ENCODE measurements at regions not wholly inside any gene's neighbourhood (a gene's known extent, or its start where the extent isn't known, plus 50 kb on each side); places are given as distances from the start of the nearest gene placed in this dataset.
"Not testable (repeated sequence)": the region's sequence is repeated elsewhere in the genome, so short reads cannot be mapped to it uniquely, and the experiment has no call there.

GRCh38 chr6:82534876-82535275, 171.3 kb downstream of the TPBG start:
- no CpG with 5 or more reads among the region's 2 CpGs for WGBS (ENCODE audit: insufficient coverage)
- Mint-ChIP-seq H3K36me3 (no peaks in the 10 kb centered on the region), H3K27me3 (ENCODE audit: low read depth in 3 of 3) (peaks cover 0 to 1% (median 0%) of the 10 kb centered on the region in 3 donors), H3K4me1 (no peaks in the 10 kb centered on the region), H3K9me3 (peaks cover 0 to 8% (median 0%) of the 10 kb centered on the region in 7 donors), H3K27ac (no peak overlapping the region), H3K4me3 (no peak overlapping the region)
- H3K4me3 ChIP-seq (replicated peaks in 1 of 3; ENCODE audit: low read depth in 2 of 3, low read length in 3 of 3): no peak overlapping the region
- no peak for DNase-seq
- H3K79me2 ChIP-seq (ENCODE audit: insufficient read depth, low read length): no peaks in the 10 kb centered on the region
- H3K9ac ChIP-seq (ENCODE audit: insufficient read depth, low read length, poor library complexity, severe bottlenecking): no peak overlapping the region
- intact Hi-C loops (cut with micrococcal nuclease): no loop called here
- H3K9me3 ChIP-seq (replicated peaks in 1 of 2; ENCODE audit: control insufficient read depth in 1 of 2, insufficient read depth in 1 of 2, low read length in 2 of 2): no peaks in the 10 kb centered on the region
- H3K27me3 ChIP-seq (ENCODE audit: control insufficient read depth in 2 of 2, insufficient read depth in 2 of 2, low read length in 2 of 2): no peaks in the 10 kb centered on the region
- no peak overlapping the region for H3K27ac ChIP-seq (ENCODE audit: low read depth in 1 of 2, low read length in 2 of 2)
- H3K36me3 ChIP-seq (replicated peaks in 1 of 2; ENCODE audit: control insufficient read depth in 1 of 2, insufficient read depth in 2 of 2, low read length in 2 of 2): no peaks in the 10 kb centered on the region
- no peak for TF ChIP-seq CTCF (IDR thresholded peaks at IDR 0.05)
- H3K4me1 ChIP-seq (ENCODE audit: control insufficient read depth in 1 of 2, insufficient read depth in 2 of 2, low read length in 2 of 2): no peaks in the 10 kb centered on the region
- H3K4me2 ChIP-seq (replicated peaks; ENCODE audit: extremely low read depth, low read length, poor library complexity, severe bottlenecking): no peak overlapping the region
- H4K20me1 ChIP-seq (ENCODE audit: insufficient read depth, low read length): no peaks in the 10 kb centered on the region
- no peak overlapping the region for H2AFZ ChIP-seq (ENCODE audit: insufficient read depth, low read depth, low read length, poor library complexity, severe bottlenecking)

GRCh38 chr6:82549480-82549879, 185.9 kb downstream of the TPBG start:
- no CpG with 5 or more reads among the region's 2 CpGs for WGBS (ENCODE audit: insufficient coverage)
- H3K9me3 ChIP-seq (replicated peaks in 1 of 2; ENCODE audit: control insufficient read depth in 1 of 2, insufficient read depth in 1 of 2, low read length in 2 of 2); H3K4me1 Mint-ChIP-seq; H3K27ac Mint-ChIP-seq; H3K79me2 ChIP-seq (ENCODE audit: insufficient read depth, low read length); H3K27me3 Mint-ChIP-seq (ENCODE audit: low read depth in 3 of 3); H3K9ac ChIP-seq (ENCODE audit: insufficient read depth, low read length, poor library complexity, severe bottlenecking); DNase-seq; intact Hi-C loops (cut with micrococcal nuclease); H3K4me2 ChIP-seq (replicated peaks; ENCODE audit: extremely low read depth, low read length, poor library complexity, severe bottlenecking); H3K27me3 ChIP-seq (ENCODE audit: control insufficient read depth in 2 of 2, insufficient read depth in 2 of 2, low read length in 2 of 2); H3K36me3 Mint-ChIP-seq; H4K20me1 ChIP-seq (ENCODE audit: insufficient read depth, low read length); H3K27ac ChIP-seq (ENCODE audit: low read depth in 1 of 2, low read length in 2 of 2); H3K4me1 ChIP-seq (ENCODE audit: control insufficient read depth in 1 of 2, insufficient read depth in 2 of 2, low read length in 2 of 2); H3K4me3 Mint-ChIP-seq; H3K36me3 ChIP-seq (replicated peaks in 1 of 2; ENCODE audit: control insufficient read depth in 1 of 2, insufficient read depth in 2 of 2, low read length in 2 of 2); H3K4me3 ChIP-seq (replicated peaks in 1 of 3; ENCODE audit: low read depth in 2 of 3, low read length in 3 of 3); H2AFZ ChIP-seq (ENCODE audit: insufficient read depth, low read depth, low read length, poor library complexity, severe bottlenecking): not testable (repeated sequence)
- H3K9me3 Mint-ChIP-seq: peaks cover 2 to 18% (median 8%) of the 10 kb centered on the region in 7 donors

- H3K79me2 ChIP-seq (ENCODE audit: insufficient read depth, low read length); H3K36me3 ChIP-seq (replicated peaks in 1 of 2; ENCODE audit: control insufficient read depth in 1 of 2, insufficient read depth in 2 of 2, low read length in 2 of 2); H3K27ac ChIP-seq (ENCODE audit: low read depth in 1 of 2, low read length in 2 of 2); H3K27ac Mint-ChIP-seq; DNase-seq; H4K20me1 ChIP-seq (ENCODE audit: insufficient read depth, low read length); H3K4me2 ChIP-seq (replicated peaks; ENCODE audit: extremely low read depth, low read length, poor library complexity, severe bottlenecking); H3K27me3 ChIP-seq (ENCODE audit: control insufficient read depth in 2 of 2, insufficient read depth in 2 of 2, low read length in 2 of 2); intact Hi-C loops (cut with micrococcal nuclease); H3K4me1 ChIP-seq (ENCODE audit: control insufficient read depth in 1 of 2, insufficient read depth in 2 of 2, low read length in 2 of 2); H3K4me1 Mint-ChIP-seq; H3K9ac ChIP-seq (ENCODE audit: insufficient read depth, low read length, poor library complexity, severe bottlenecking); H3K27me3 Mint-ChIP-seq (ENCODE audit: low read depth in 3 of 3); H3K36me3 Mint-ChIP-seq; H3K4me3 Mint-ChIP-seq; H3K9me3 ChIP-seq (replicated peaks in 1 of 2; ENCODE audit: control insufficient read depth in 1 of 2, insufficient read depth in 1 of 2, low read length in 2 of 2); H2AFZ ChIP-seq (ENCODE audit: insufficient read depth, low read depth, low read length, poor library complexity, severe bottlenecking); H3K4me3 ChIP-seq (replicated peaks in 1 of 3; ENCODE audit: low read depth in 2 of 3, low read length in 3 of 3): not testable (repeated sequence)
- H3K9me3 Mint-ChIP-seq: peaks cover 2 to 15% (median 8%) of the 10 kb centered on the region in 7 donors
- 80% methylated on average over 1 of the region's 2 CpGs for WGBS (ENCODE audit: insufficient coverage)
These were observed 187.7 kb downstream of the TPBG start for GRCh38 chr6:82551311-82551710.
